Testis (tissue), 2 donors: ENCODE measurements at regions not wholly inside any gene's neighbourhood (a gene's known extent, or its start where the extent isn't known, plus 50 kb on each side); places are given as distances from the start of the nearest gene placed in this dataset.

ENCODE experiments used
- DNase-seq: peaks from one replicate; pipeline ENCODE4 v3.0.0-alpha.2; 2019
- H3K27ac ChIP-seq, 2 donors: fragments of 200-600 bp; sonication (generic); one replicate each; pipeline ENCODE4 v1.5.1; 2019
- H3K27me3 ChIP-seq: fragments of 200-600 bp; sonication (generic); one replicate; pipeline ENCODE4 v1.5.1; 2019
- H3K36me3 ChIP-seq: fragments of 200-600 bp; sonication (generic); one replicate; pipeline ENCODE4 v1.5.1; 2017; ENCODE audit warnings: low read depth; ENCODE audit errors: missing control alignments
- H3K4me1 ChIP-seq: fragments of 200-600 bp; sonication (generic); one replicate; pipeline ENCODE4 v1.5.1; 2019
- H3K4me3 ChIP-seq, 2 donors: fragments of 200-600 bp; sonication (generic); one replicate each; pipeline ENCODE4 v1.5.1; 2017 to 2019
- H3K9me3 ChIP-seq: fragments of 200-600 bp; sonication (generic); one replicate; pipeline ENCODE4 v1.5.1; 2017
- POLR2A ChIP-seq: fragments of 450-650 bp; IDR thresholded peaks from one replicate; pipeline ENCODE4 v1.6.1; 2017; ENCODE audit warnings: antibody characterized with exemption, mild to moderate bottlenecking, moderate library complexity
- WGBS, 2 donors: methylation state at CpG; one replicate each; pipeline ENCODE4 v1.1.5; 2018; 5-methylcytosine and 5-hydroxymethylcytosine counted together
- intact Hi-C: fragments of 100-400 bp; cut with DNase I; formaldehyde crosslinking; loops from one replicate; pipeline ENCODE4 v1.15.1; 2023; ENCODE audit warnings: low total_unique reads
- TF ChIP-seq, protein P1 (sequence below), 3 experiments: fragments of 450-650 bp in 2 of 3; fragments of 200-600 bp in 1 of 3; sonication (generic) in 1 of 3; IDR thresholded peaks; one replicate each; pipeline ENCODE4 v1.5.1; 2016 to 2019; ENCODE audit warnings: antibody characterized with exemption in 3 of 3, mild to moderate bottlenecking in 2 of 3, moderate library complexity in 1 of 3

- no peaks in the 10 kb centered on the region for H3K9me3 ChIP-seq
- no peaks in the 10 kb centered on the region for H3K4me1 ChIP-seq
- WGBS, 2 donors = 89 to 90% methylated on average over 5 of the region's 5 CpGs
- no peaks in the 10 kb centered on the region for H3K36me3 ChIP-seq
- no peaks in the 10 kb centered on the region for H3K27me3 ChIP-seq
- DNase-seq = no peak
- intact Hi-C loops = no loop called here
- no peak for TF ChIP-seq POLR2A
- TF ChIP-seq, protein P1, sequence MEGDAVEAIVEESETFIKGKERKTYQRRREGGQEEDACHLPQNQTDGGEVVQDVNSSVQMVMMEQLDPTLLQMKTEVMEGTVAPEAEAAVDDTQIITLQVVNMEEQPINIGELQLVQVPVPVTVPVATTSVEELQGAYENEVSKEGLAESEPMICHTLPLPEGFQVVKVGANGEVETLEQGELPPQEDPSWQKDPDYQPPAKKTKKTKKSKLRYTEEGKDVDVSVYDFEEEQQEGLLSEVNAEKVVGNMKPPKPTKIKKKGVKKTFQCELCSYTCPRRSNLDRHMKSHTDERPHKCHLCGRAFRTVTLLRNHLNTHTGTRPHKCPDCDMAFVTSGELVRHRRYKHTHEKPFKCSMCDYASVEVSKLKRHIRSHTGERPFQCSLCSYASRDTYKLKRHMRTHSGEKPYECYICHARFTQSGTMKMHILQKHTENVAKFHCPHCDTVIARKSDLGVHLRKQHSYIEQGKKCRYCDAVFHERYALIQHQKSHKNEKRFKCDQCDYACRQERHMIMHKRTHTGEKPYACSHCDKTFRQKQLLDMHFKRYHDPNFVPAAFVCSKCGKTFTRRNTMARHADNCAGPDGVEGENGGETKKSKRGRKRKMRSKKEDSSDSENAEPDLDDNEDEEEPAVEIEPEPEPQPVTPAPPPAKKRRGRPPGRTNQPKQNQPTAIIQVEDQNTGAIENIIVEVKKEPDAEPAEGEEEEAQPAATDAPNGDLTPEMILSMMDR (IDR thresholded peaks at IDR 0.05) = no peak
- H3K27ac ChIP-seq = no peak overlapping the region
- H3K4me3 ChIP-seq = no peak overlapping the region
Measured at GRCh38 chr16:49121636-49122035, 160.0 kb downstream of the CBLN1 start.

DNA sequence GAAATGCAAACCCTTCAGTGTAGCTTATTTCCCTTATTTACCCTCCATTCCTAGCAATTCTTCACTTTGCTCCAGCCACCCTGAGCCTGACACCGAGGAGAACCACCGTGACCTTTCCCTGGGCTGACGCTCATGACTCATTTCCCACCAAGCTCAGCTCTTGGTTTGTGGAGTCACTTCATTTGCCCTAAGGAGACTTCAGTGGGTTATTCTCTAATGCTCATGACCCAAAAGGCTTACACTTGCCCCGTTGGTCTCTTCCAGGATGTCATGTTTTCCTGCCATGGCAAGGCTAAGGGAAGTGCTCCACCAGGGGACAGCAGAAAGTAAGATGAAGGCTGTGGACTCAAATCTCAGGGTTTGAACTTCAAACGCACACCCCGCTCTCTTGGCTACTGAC, 161.0 kb downstream of the CBLN1 start:
- Histone ChIP-seq H3K27ac (no peak overlapping the region), H3K9me3 (no peaks in the 10 kb centered on the region), H3K36me3 (no peaks in the 10 kb centered on the region), H3K4me3 (no peak overlapping the region), H3K27me3 (no peaks in the 10 kb centered on the region), H3K4me1 (no peaks in the 10 kb centered on the region)
- WGBS, 2 donors = 79 to 88% methylated on average over 6 of the region's 6 CpGs
- TF ChIP-seq, protein P1 (IDR thresholded peaks at IDR 0.05) = no peak
- no peak for TF ChIP-seq POLR2A
- no peak for DNase-seq
- intact Hi-C loops = no loop called here

DNA sequence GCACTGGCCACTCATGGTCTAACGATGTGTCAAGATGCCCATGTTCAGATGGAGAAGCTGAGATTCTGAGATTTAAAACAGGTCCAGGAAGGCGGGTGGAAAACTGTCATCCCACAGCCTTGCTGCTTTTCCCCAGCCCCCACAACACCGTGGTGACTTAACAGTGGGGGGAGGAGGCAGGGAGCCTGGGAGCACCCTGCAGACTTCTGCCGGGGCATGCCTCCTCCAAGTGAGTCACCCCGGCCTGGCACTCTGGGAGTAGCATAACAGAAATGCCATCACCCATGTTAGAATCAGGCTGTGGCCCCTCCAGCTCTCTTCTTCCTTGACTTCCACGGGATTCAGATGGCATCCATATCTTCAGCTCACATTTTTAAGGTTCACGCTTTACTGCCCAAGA, 164.8 kb downstream of the CBLN1 start:
- 79 to 80% methylated on average over 7 of the region's 7 CpGs for WGBS, 2 donors
- H3K4me1 ChIP-seq = no peaks in the 10 kb centered on the region
- no peak for DNase-seq
- no peak overlapping the region for H3K4me3 ChIP-seq
- no peak overlapping the region for H3K27ac ChIP-seq
- H3K9me3 ChIP-seq = no peaks in the 10 kb centered on the region
- no peak for TF ChIP-seq POLR2A
- TF ChIP-seq, protein P1 (IDR thresholded peaks at IDR 0.05) = no peak
- no peaks in the 10 kb centered on the region for H3K27me3 ChIP-seq
- intact Hi-C loops = no loop called here
- H3K36me3 ChIP-seq = no peaks in the 10 kb centered on the region

DNA sequence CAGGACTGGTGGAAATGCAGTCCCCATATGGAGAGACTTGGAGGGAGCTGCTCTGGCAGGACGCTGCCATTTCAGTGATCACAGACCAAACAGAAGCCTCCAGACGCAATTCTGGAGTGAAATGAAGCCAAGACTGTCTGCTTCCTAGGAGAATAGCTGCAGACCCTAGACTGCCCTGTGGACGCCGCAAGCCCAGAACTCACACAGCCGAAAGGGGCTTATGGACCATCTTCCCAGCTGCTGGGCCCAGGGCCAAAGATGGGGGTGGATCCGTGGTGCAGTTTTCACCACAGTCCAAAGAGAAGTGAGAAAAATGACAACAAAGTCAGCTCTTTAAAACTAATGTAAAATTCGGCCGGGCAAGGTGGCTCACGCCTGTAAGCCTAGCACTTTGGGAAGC, 165.7 kb downstream of the CBLN1 start:
- 72 to 77% methylated on average over 9 of the region's 9 CpGs for WGBS, 2 donors
- TF ChIP-seq POLR2A = no peak
- TF ChIP-seq, protein P1 (IDR thresholded peaks at IDR 0.05) = no peak
- H3K9me3 ChIP-seq = no peaks in the 10 kb centered on the region
- H3K4me1 ChIP-seq = no peaks in the 10 kb centered on the region
- H3K27me3 ChIP-seq = no peaks in the 10 kb centered on the region
- no peaks in the 10 kb centered on the region for H3K36me3 ChIP-seq
- DNase-seq = no peak
- H3K27ac ChIP-seq = no peak overlapping the region
- intact Hi-C loops = no loop called here
- no peak overlapping the region for H3K4me3 ChIP-seq

DNA sequence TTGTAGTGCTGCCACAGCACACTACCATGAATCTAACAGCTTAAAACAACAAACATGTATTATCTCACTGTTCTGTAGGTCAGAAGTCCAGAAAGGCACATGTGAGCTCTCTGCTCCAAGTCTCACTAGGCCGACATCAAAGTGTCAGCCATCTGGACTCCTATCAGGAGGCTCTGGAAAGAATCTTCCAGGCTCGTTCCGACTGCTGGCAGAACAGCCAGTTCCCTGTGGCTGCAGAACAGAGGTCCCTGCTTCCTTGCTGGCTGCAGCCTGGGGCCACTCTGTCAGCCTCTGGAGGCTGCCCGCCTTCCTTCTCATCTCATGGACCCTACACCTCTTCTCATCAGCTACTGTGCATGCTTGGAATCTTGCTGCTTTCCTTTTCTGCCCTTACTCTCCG, 168.9 kb downstream of the CBLN1 start:
- intact Hi-C loops = no loop called here
- no peak overlapping the region for H3K27ac ChIP-seq
- H3K27me3 ChIP-seq = no peaks in the 10 kb centered on the region

More for the DNA sequence above, 168.9 kb downstream of the CBLN1 start:
- TF ChIP-seq POLR2A = no peak
- TF ChIP-seq, protein P1 (IDR thresholded peaks at IDR 0.05) = no peak
- Histone ChIP-seq H3K4me3 (no peak overlapping the region), H3K4me1 (no peaks in the 10 kb centered on the region), H3K9me3 (no peaks in the 10 kb centered on the region), H3K36me3 (no peaks in the 10 kb centered on the region)
- DNase-seq = peak; percentile 28
- 52 to 60% methylated on average over 5 of the region's 5 CpGs for WGBS, 2 donors
